GM19351 (cell line): ENCODE measurements at regions not wholly inside any gene's neighbourhood (a gene's known extent, or its start where the extent isn't known, plus 50 kb on each side); places are given as distances from the start of the nearest gene placed in this dataset.

Experiments
- ATAC-seq: cut with Tn5 transposase; IDR thresholded peaks from one replicate; pipeline ENCODE4 v1.9.1; 2021; ENCODE audit warnings: mild to moderate bottlenecking, moderate library complexity; ENCODE audit not compliant: unreplicated experiment

- ATAC-seq = no peak
These were observed 297.9 kb downstream of the OTOL1 start for GRCh38 chr3:161794551-161794950.

- ATAC-seq = no peak
These were observed 299.7 kb downstream of the OTOL1 start for GRCh38 chr3:161796312-161796711.

- no peak for ATAC-seq
These were observed 300.2 kb downstream of the OTOL1 start for GRCh38 chr3:161796780-161797179.

DNA sequence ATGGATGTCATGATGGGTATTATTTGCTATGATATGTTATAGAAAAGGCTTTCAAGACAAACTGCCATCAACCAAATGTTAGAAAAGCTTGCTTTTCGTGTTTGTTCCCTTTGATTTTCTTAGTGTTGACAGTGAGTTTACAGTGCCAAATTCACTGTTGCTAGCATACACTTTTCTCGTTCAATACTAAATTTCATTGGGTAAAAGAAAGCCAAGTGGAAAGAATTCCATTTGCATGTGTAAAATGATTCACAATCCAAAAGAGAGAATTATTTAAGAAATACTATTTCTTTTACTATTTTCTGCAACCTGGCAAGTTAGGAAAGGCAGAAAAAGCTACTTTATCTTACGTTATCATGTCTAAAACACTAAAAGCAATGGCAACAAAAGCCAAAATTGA is 301.4 kb downstream of the OTOL1 start:
- ATAC-seq = no peak

DNA sequence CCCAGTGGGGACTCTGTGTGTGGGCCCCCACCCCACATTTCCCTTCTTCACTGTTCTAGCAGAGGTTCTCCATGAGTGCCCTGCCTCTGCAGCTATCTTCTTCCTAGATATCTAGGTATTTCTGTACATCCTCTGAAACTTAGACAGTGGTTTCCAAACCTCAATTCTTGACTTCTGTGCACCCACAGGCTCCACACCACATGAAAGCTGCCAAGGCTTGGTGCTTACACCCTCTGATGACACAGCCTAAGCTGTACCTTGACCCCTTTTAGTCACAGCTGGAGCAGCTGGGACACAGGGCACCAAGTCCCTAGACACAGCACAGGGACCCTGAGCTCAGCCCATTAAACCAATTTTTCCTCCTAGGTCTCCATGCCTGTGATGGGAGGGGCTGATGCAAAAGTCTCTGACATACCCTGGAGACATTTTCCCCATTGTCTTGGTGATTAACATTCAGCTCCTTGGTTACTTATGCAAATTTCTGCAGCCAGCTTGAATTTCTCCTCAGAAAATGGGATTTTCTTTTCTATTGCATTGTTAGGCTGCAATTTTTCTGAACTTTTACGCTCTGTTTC is 304.5 kb downstream of the OTOL1 start:
- no peak for ATAC-seq

DNA sequence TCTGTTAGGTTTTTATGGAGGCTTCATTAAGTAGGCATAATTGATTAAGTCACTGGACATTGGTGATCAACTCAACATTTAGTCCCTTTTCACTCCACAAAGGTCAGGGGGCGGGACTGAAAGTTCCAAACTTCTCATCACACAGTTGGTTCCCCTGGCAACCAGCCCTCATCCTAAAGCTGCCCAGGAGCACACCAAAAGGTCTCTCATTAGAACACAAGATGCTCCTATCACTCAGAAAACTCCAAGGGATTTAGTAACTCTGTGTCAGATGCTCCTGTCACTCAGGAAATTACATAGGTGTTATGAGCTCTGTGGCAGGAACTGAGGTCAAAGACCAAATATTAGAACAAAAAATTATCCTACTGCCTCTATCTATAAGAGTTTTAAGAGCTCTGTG is 321.5 kb downstream of the OTOL1 start:
- no peak for ATAC-seq

- ATAC-seq = no peak
These were observed 325.0 kb downstream of the OTOL1 start for GRCh38 chr3:161821591-161821990.

GRCh38 chr3:161822291-161822690 is 325.7 kb downstream of the OTOL1 start:
- ATAC-seq = no peak

DNA sequence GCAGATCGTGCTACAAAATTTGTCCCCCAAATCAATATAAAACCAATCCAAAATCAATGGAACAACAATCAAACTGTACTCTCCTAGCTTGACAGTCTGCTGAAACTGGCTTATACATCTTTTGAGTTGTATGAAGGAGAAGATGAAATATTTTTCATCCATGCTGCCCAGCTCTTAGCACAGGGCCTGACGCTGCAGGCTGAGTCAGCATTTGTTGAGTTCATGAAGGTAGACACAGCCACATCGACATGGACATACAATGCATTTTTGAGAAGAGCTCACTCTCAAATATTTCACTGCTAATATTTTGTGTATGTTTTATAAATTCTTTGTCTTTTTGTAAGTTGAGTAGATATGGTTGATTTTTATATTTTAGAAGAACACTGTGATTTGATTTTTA is 327.3 kb downstream of the OTOL1 start:
- no peak for ATAC-seq

GRCh38 chr3:161838021-161838420 is 341.4 kb downstream of the OTOL1 start:
- ATAC-seq = no peak

GRCh38 chr3:161848376-161848775 is 351.8 kb downstream of the OTOL1 start:
- no peak for ATAC-seq

DNA sequence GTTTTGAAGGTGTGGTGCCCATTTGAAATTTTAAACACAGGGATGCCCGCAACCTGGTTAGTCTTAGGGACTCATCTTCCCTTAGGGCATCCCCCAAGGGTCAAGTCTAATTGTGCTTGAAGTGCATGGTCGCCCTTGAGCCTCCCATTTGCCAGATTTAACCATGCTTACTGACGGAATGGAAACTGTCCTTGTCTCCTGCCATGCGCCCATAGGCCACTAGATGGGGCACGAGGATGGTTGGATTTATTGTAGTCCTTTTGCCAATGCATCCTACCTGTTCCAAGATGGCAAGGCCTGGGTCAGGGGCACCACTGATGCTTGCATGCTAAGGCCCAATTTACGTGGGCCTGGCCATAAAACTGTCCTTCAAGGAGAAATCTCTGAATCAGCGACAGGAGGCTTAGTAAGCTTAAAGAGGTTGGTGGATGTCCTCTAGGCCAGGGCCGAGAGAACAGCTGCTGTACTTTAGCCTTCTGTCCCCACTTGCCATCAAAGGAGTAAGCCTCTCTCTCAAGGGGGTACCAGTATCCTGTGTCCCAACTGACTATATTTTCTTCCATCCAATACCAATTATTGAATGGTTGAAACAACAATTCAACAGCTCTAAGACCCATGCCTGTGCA is 355.4 kb downstream of the OTOL1 start:
- ATAC-seq = peak; percentile 93

- ATAC-seq = no peak
These were observed 356.1 kb downstream of the OTOL1 start for GRCh38 chr3:161852744-161853143.

GRCh38 chr3:161854232-161854771 is 357.7 kb downstream of the OTOL1 start:
- ATAC-seq = peak; percentile 60

DNA sequence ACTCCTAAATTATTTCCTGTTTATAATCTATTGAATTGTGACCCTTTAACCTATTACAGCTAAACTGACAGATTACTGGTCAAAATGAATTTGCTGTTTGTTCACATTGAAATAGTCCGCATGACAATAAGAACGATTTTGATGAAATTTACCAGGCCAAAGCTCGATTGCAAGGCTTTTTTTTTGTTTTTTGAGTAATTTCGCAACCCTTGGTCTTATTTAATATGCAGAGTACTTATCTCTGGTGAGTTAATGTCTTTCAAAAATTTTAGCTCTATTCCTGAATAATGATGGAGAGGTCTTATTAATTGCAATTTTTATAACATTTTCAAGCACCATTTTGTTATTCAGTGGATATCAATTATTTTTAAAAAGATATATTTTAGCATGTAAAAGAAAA is 362.4 kb downstream of the OTOL1 start:
- no peak for ATAC-seq

- no peak for ATAC-seq
These were observed 363.4 kb downstream of the OTOL1 start for GRCh38 chr3:161859865-161860450.

DNA sequence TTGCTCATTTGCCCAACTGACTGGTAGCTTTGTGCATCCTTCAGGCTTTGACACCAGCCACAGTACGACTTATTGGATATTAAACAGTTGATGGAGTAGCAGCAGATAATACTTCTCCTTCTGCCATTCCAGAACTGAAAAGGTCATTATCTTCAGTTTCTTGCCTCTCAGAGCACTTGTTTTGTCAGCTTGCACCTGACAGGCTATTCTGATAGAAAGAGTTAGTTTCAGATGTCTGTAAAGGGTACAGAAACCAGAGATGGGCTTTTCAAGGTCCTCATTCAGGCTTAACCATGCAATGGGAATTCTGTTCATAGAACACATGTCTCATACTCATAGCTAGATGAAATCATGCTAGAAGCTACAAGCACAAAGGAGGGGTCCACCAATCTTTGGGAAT is 367.2 kb downstream of the OTOL1 start:
- no peak for ATAC-seq

- no peak for ATAC-seq
These were observed 369.6 kb downstream of the OTOL1 start for GRCh38 chr3:161866176-161866575.

DNA sequence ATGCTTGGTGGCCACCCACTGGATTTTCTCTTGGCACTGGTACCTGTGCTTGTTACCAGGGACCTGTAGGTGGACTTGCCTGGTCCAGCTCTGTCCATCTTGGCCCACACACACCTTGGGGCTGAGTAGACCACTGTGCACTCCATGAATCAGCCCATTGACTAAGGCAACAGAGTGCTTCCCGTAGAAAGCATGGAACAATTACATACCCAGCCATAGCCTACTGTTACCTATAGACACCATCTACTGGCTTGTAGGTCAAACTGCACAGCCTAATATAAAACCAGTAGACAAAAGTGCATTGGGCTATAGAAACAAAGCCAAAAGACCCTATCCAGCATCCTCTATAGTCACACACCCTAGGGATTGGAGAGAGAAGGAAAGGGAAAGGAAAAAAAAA is 378.9 kb downstream of the OTOL1 start:
- no peak for ATAC-seq

- peak; percentile 66 for ATAC-seq
These were observed 382.9 kb downstream of the OTOL1 start for GRCh38 chr3:161879470-161879869.

DNA sequence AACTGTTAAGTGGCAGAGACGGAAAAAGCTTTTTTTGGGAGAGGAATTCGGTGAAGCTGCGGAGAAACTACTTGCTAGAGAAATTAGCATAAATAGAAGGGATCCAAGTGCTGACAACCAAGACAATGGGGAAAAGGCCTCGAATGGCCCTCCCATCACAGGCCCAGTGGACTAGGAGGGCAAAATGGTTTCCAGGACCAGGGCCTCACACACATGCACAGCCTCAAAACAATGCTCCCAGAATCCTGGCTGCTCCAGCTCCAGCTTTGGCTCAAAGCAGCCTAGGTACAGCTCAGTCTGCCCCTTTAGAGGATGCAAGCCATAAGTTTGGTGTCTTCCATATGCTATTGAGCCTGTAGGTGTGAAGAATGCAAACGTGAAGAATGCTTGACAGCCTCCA is 388.2 kb downstream of the OTOL1 start:
- no peak for ATAC-seq

- ATAC-seq = no peak
These were observed 393.6 kb downstream of the OTOL1 start for GRCh38 chr3:161890147-161890625.
